8988T (cell line): ENCODE measurements at regions not wholly inside any gene's neighbourhood (a gene's known extent, or its start where the extent isn't known, plus 50 kb on each side); places are given as distances from the start of the nearest gene placed in this dataset.

Source experiments
- DNase-seq: peaks from one replicate; pipeline ENCODE4 v3.0.0; 2011

DNA sequence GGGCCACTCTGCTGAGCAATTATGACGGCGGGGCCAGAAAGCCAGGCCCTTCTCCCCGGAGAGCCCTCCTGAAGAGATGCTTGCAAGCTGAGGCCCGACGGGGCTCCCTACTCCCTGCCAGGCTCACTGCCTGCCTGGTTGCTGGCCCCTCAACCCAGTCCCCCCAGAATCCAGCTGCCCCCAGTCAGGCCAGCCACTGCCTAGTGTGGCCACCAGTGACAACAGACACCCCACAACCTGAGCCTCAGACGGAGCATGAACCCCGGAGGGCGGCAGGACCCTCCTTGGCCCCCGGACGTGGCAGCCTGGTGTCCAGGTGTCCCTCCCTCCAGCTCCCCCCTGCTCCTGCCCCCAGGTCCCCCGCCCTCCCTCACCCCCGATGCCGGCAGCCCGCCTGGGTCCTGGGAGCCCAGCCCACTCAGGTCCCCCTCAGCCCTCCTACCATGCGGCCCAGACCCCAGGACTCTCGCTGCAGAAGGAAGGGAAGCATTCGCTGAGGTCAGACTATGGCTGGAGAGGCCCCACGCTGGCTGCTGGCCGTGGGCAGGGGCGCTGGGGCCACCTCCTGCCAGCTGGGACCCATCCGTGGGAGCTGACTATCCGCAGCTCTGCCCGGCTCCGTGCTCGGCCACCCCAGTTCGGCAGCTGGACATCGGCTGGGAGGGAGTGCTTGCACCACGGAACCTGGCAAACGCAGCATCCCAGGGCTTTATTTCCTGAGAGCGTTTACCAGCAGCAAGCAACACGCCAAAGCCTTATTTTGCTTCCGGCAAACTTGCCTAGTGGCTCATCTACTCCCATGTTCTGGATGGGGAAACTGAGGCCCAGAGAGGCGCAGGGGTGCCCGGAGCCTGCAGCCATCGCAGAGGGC lies 89.8 kb downstream of the UNCX start:
- no peak for DNase-seq

GRCh38 chr7:1323178-1324027 lies 90.7 kb downstream of the UNCX start:
- DNase-seq, result no peak

- DNase-seq, result no peak
These were observed 91.6 kb downstream of the UNCX start for GRCh38 chr7:1324028-1324900.

DNA sequence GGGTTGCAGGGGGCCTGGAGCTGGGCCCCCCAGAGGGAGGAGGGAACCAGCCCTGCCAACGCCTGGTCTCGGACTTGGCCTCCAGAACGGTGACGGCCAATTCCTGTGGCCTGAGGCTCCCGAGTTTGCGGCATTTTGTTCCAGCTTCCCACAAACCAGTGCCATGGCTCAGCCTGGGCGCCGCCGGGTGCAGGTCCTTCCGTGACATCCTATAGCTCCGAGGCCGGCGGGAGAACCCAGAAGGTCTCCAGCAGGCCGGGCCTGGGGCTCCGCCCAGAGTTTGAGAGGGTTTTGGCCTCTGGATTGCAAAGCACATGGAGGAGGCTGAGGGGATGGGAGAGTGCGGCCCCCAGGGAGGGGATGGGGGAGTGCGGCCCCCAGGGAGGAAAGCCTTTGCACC lies 92.6 kb downstream of the UNCX start:
- DNase-seq, result no peak

- DNase-seq, result no peak
These were observed 93.2 kb downstream of the UNCX start for GRCh38 chr7:1325646-1326510.

DNA sequence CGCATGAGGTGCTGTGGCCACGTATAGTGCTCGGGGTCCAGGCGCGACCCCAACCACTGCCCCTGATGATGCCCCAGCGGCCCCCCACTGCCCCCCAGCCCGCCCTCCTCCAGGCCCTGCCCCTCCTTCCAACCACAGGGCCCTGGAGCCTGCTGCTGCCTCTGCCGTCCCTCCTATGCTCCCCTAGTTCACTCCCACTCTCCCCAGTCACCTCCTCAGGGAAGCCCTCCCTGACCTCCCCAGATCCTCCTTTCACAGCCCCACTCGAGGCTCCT lies 93.8 kb downstream of the UNCX start:
- DNase-seq, result no peak

GRCh38 chr7:1329261-1329660 lies 96.6 kb downstream of the UNCX start:
- DNase-seq, result no peak

GRCh38 chr7:1329966-1330800 lies 97.5 kb downstream of the UNCX start:
- no peak for DNase-seq

DNA sequence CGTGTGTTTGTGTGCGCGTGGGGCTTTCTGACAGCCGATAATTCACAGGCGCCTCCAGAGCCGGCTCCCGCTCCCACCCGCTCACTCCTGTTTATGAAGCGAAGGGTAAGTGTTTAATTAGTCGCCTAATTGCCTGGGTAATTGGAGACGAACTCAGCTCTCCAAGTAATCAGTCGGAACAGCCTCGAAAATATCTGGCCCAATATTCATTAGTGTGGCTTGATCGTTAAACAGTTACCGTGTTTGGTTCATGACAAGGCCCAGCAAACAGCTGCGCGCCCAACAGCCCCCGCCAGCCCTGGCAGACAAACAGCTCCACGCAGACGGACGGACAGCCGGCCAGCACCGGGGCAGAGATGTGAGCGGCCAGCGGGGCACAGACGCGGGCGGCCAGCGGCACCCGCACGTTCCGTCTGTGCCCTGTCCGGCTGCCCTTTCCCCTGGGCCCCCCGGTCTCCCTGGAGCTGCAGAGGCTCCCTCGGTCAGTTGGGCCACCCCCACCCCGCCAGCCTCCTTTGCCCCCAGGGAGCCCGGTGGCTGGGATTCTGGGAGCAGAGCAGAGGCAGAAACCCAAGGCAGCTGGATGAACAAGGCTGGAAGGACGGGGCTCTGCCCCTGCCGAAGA lies 98.2 kb downstream of the UNCX start:
- DNase-seq, result no peak

GRCh38 chr7:1331561-1332467 lies 99.1 kb downstream of the UNCX start:
- no peak for DNase-seq

DNA sequence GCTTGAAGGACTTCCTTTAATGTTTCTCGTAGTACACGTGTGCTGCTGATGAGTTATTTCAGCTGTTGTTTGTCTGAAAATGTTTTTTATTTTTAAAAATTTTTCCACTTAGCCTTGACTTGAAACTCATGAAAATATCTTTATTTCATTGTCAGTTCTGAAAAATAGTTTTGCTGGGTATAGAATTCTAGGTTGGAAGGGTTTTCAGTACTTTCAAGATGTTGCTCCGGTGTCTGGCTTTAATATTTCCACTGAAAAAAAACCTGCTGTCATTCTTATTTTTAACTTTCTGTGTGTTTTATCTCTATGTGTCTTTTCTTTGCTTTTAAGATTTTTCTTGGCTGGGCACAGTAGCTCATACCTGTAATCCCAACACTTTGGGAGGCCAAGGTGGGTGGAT lies 103.8 kb downstream of the UNCX start:
- DNase-seq, result no peak

DNA sequence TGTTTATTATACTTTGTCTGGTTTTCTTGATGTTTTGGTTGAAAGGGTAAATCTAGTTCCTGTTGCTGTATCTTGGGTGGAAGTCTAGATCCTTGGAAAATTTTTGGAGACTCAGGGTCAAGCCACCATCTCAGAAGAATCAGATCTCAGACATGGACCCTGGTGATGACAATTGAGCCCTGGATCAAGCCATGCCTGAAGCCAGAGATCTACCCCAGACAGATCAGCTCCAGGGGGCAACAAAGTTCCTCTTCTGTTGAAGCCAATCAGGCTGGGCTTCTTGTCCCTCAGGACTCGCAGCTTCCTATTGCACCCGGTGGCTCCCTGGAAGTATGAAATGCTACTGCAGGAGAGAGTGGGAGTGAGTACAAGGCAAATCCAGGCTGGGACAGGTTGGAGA lies 106.9 kb downstream of the UNCX start:
- DNase-seq, result no peak

DNA sequence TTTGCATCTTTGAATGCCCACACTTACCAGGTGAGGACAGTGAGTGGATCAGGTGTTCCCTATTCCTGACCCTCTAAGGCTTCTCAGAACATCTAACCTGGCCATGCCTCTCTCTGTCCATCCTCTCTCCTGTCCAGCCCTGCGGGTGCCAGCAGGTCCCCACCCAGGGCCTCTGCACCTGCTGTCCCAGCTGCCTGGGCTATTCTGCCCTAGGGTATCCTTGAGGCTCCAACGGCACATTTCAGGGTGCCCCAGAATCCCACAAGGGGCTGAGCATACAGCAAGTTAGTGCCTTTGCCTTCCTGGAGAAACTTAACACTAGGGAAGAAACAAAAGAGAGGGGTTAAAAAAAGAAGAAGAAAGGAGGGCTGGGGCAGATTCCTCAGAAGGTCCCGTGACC lies 107.4 kb downstream of the UNCX start:
- DNase-seq, result no peak

- no peak for DNase-seq
These were observed 108.0 kb downstream of the UNCX start for GRCh38 chr7:1340461-1341360.

DNA sequence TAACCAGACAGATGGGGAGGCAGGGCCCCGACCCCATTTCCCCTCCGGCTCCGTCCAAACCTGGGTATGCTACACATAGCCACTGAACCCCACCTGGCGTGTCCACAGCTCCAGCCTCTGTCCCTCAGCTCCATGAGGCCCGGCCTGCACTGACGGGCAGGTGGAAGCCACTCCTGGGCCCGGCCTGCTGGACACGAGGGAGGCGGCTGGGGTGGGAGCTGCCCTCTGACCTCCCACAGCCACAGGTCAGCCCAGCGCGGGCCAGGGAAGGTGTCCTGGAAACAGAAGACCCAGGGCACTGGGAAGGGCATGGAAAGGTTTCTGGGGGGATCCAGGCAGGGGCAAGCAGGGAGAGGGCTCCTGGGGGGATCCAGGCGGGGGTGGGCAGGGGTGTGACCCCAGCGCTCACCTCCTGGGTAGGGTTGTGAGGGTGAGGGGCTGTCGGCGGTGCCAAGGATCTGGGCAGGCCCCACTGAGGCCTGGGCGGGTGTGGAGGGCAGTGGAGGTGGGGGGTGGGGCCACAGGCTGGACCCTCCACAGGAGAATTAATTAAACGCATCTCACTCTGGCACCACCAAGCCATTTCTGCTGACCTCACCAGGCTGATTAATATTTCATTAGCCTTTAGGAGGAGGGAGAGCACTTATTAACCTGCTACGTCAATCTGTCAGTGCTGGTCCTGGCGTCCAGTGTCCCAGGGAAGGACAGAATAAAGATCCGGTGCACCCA lies 108.9 kb downstream of the UNCX start:
- no peak for DNase-seq

- DNase-seq, result no peak
These were observed 109.5 kb downstream of the UNCX start for GRCh38 chr7:1342090-1342640.

GRCh38 chr7:1343551-1343950 lies 110.9 kb downstream of the UNCX start:
- DNase-seq, result no peak

GRCh38 chr7:1344421-1344820 lies 111.7 kb downstream of the UNCX start:
- no peak for DNase-seq
